Keratinocyte (primary cell): ENCODE measurements at regions not wholly inside any gene's neighbourhood (a gene's known extent, or its start where the extent isn't known, plus 50 kb on each side); places are given as distances from the start of the nearest gene placed in this dataset.

Experiments used
- DNase-seq: peaks from one replicate; pipeline ENCODE4 v3.0.0-alpha.2; 2011; ENCODE audit warnings: low read depth, missing footprints, low spot score
- FAIRE-seq: peaks from 2 replicates; lab custom pipeline; 2011; peaks lifted over from hg19 to GRCh38; lab: Jason Lieb, UNC
- H2AFZ ChIP-seq: 2 replicates; pipeline ENCODE4 v1.6.0; 2012; ENCODE audit warnings: low read length, control low read depth, inconsistent platforms; ENCODE audit not compliant: control insufficient read depth
- H3K27ac ChIP-seq: 2 replicates; pipeline ENCODE4 v1.5.1; 2011; ENCODE audit warnings: low read length; ENCODE audit not compliant: control insufficient read depth, insufficient read depth
- H3K27me3 ChIP-seq: 3 replicates; pipeline ENCODE4 v1.6.0; 2011; ENCODE audit warnings: low read length; ENCODE audit not compliant: control insufficient read depth, insufficient read depth; ENCODE audit errors: extremely low read depth
- H3K36me3 ChIP-seq, 2 experiments: 2 replicates in 1 of 2; 3 replicates in 1 of 2; pipeline ENCODE4 v1.5.1; 2011; ENCODE audit warnings: low read length in 2 of 2, mild to moderate bottlenecking in 1 of 2; ENCODE audit not compliant: control insufficient read depth in 2 of 2, insufficient read depth in 2 of 2; ENCODE audit errors: extremely low read depth in 1 of 2
- H3K4me1 ChIP-seq: 3 replicates; pipeline ENCODE4 v1.5.1; 2011; ENCODE audit warnings: low read length; ENCODE audit not compliant: control insufficient read depth, insufficient read depth; ENCODE audit errors: extremely low read depth
- H3K4me2 ChIP-seq: 3 replicates; pipeline ENCODE4 v1.6.0; 2011; ENCODE audit warnings: low read depth, low read length; ENCODE audit not compliant: control insufficient read depth, insufficient read depth; ENCODE audit errors: extremely low read depth
- H3K4me3 ChIP-seq, 3 experiments: fragments of 200-600 bp in 1 of 3; sonication (generic) in 1 of 3; 2 replicates in 2 of 3; 3 replicates in 1 of 3; pipeline ENCODE4 v1.5.1; 2011 to 2016; ENCODE audit warnings: low read length in 3 of 3, mild to moderate bottlenecking in 3 of 3, control low read depth in 2 of 3, inconsistent platforms in 1 of 3, low read depth in 1 of 3, mixed read lengths in 1 of 3, mixed run types in 1 of 3, moderate library complexity in 1 of 3; ENCODE audit not compliant: control insufficient read depth in 2 of 3, insufficient read depth in 2 of 3; ENCODE audit errors: extremely low read depth in 1 of 3
- H3K79me2 ChIP-seq: 2 replicates; pipeline ENCODE4 v1.6.0; 2012; ENCODE audit warnings: low read length; ENCODE audit not compliant: control insufficient read depth, insufficient read depth
- H3K9ac ChIP-seq: 3 replicates; pipeline ENCODE4 v1.6.0; 2011; ENCODE audit warnings: low read length; ENCODE audit not compliant: control insufficient read depth, insufficient read depth; ENCODE audit errors: extremely low read depth
- H3K9me1 ChIP-seq: 3 replicates; pipeline ENCODE4 v1.6.0; 2011; ENCODE audit warnings: low read length; ENCODE audit not compliant: control insufficient read depth, insufficient read depth; ENCODE audit errors: extremely low read depth
- H3K9me3 ChIP-seq: 2 replicates; pipeline ENCODE4 v1.5.1; 2012; ENCODE audit warnings: low read depth, low read length; ENCODE audit not compliant: control insufficient read depth
- H4K20me1 ChIP-seq: 3 replicates; pipeline ENCODE4 v1.6.0; 2011; ENCODE audit warnings: low read length; ENCODE audit not compliant: control insufficient read depth, insufficient read depth; ENCODE audit errors: extremely low read depth
- EZH2 ChIP-seq: IDR thresholded peaks from one replicate; pipeline ENCODE4 v1.6.1; 2012; ENCODE audit warnings: inconsistent platforms, mild to moderate bottlenecking, low read length, moderate library complexity
- dilution Hi-C: fragments of 300-500 bp; cut with MboI; formaldehyde crosslinking; loops from one replicate; pipeline ENCODE4 v1.7.0; 2020; ENCODE audit warnings: low sequenced_read_pairs; ENCODE audit not compliant: extremely low pct_ligation_motif_present
- TF ChIP-seq, protein P1 (sequence below), 3 experiments: IDR thresholded peaks in 1 of 3; conservative IDR thresholded peaks in 1 of 3; optimal IDR thresholded peaks in 1 of 3; 2 replicates in 2 of 3; 3 replicates in 1 of 3; pipeline versions ENCODE3 to v1.5.1; 2011; ENCODE audit warnings: low read length in 3 of 3, mild to moderate bottlenecking in 3 of 3, moderate library complexity in 2 of 3, control low read depth in 1 of 3, inconsistent platforms in 1 of 3; ENCODE audit not compliant: insufficient read depth in 2 of 3; ENCODE audit errors: extremely low read depth in 1 of 3

DNA sequence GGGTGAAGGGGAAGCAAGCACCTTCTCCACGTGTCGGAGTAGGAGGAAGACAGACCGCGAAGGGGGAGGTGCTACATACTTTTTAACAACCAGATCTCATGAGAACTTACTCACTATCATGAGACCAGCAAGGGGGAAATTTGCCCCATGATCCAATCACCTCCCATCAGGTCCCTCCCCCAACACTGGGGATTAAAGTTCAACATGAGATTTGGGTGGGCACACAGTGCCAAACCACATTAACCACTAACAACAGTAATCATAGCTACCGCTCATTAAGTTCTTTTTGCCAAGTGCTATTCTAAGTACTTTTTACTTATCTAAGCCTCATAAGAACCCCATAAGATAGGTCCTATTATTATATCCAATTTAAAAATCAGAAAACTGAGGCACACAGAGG is 450.5 kb upstream of the DDI1 start:
- Histone ChIP-seq H3K9me3 (no peaks in the 10 kb centered on the region), H3K9me1 (no peaks in the 10 kb centered on the region), H3K4me1 (no peaks in the 10 kb centered on the region), H3K4me3 (no peak overlapping the region), H3K27ac (no peak overlapping the region), H3K27me3 (no peaks in the 10 kb centered on the region), H3K9ac (no peak overlapping the region), H3K36me3 (no peaks in the 10 kb centered on the region), H3K79me2 (no peaks in the 10 kb centered on the region), H2AFZ (no peak overlapping the region), H4K20me1 (no peaks in the 10 kb centered on the region), H3K4me2 (no peak overlapping the region)
- no peak for TF ChIP-seq EZH2
- TF ChIP-seq, protein P1, sequence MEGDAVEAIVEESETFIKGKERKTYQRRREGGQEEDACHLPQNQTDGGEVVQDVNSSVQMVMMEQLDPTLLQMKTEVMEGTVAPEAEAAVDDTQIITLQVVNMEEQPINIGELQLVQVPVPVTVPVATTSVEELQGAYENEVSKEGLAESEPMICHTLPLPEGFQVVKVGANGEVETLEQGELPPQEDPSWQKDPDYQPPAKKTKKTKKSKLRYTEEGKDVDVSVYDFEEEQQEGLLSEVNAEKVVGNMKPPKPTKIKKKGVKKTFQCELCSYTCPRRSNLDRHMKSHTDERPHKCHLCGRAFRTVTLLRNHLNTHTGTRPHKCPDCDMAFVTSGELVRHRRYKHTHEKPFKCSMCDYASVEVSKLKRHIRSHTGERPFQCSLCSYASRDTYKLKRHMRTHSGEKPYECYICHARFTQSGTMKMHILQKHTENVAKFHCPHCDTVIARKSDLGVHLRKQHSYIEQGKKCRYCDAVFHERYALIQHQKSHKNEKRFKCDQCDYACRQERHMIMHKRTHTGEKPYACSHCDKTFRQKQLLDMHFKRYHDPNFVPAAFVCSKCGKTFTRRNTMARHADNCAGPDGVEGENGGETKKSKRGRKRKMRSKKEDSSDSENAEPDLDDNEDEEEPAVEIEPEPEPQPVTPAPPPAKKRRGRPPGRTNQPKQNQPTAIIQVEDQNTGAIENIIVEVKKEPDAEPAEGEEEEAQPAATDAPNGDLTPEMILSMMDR (optimal IDR thresholded peaks at IDR 0.05 in 1 of 3, IDR thresholded peaks at IDR 0.05 in 1 of 3, conservative IDR thresholded peaks at IDR 0.05 in 1 of 3; ENCODE audit: extremely low read depth in 1 of 3, insufficient read depth in 2 of 3, low read length in 3 of 3) = no peak
- dilution Hi-C loops = no loop called here
- no peak for FAIRE-seq
- no peak for DNase-seq

- FAIRE-seq (no peak), DNase-seq (no peak)
- H3K4me1 ChIP-seq = no peaks in the 10 kb centered on the region
- H3K4me2 ChIP-seq = no peak overlapping the region
- TF ChIP-seq EZH2 = no peak
- TF ChIP-seq, protein P1 (optimal IDR thresholded peaks at IDR 0.05 in 1 of 3, IDR thresholded peaks at IDR 0.05 in 1 of 3, conservative IDR thresholded peaks at IDR 0.05 in 1 of 3; ENCODE audit: extremely low read depth in 1 of 3, insufficient read depth in 2 of 3, low read length in 3 of 3) = no peak
- no peaks in the 10 kb centered on the region for H4K20me1 ChIP-seq
- H3K9me3 ChIP-seq = no peaks in the 10 kb centered on the region
- no peaks in the 10 kb centered on the region for H3K36me3 ChIP-seq
- dilution Hi-C loops = no loop called here
- H3K79me2 ChIP-seq = no peaks in the 10 kb centered on the region
- no peaks in the 10 kb centered on the region for H3K9me1 ChIP-seq
- no peak overlapping the region for H2AFZ ChIP-seq
- H3K9ac ChIP-seq = no peak overlapping the region
- H3K27ac ChIP-seq = no peak overlapping the region
- H3K4me3 ChIP-seq = no peak overlapping the region
- no peaks in the 10 kb centered on the region for H3K27me3 ChIP-seq
These were observed 449.7 kb upstream of the DDI1 start for GRCh38 chr11:103586756-103587155.
